ENCODE measurements at regions not wholly inside any gene's neighbourhood (a gene's known extent, or its start where the extent isn't known, plus 50 kb on each side); places are given as distances from the start of the nearest gene placed in this dataset.

DNA sequence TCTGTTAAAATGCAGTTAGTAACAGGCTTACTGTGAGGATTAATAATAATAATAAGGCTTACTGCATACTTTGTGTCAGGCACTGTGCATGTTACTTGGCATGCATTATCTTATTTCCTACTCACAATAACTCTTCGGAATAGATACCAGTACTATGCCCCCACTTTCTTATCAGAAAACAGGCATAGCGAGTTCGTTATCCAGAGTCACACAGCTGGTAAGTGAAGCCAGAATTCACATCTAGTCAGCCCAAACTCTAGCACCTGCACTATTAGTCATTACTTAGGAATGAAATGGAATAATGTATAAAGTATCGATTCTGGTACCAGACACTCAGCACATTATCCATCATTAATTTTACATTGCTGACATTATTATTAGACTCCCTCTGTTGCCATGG, 155.7 kb upstream of the BLID start:
- whole genome bisulfite sequencing, 2 donors: 77 to 90% methylated on average over 4 of the region's 4 CpGs
- Histone ChIP-seq H3K36me3 (no peaks in the 10 kb centered on the region), H3K27me3 (no peaks in the 10 kb centered on the region), H3K9me3 (no peaks in the 10 kb centered on the region), H3K4me3 (no peak overlapping the region), H3K27ac (no peak overlapping the region), H3K4me1 (peaks cover 0 to 4% (median 0%) of the 10 kb centered on the region in 3 donors)
- DNase-seq: no peak
- TF ChIP-seq, protein P1, sequence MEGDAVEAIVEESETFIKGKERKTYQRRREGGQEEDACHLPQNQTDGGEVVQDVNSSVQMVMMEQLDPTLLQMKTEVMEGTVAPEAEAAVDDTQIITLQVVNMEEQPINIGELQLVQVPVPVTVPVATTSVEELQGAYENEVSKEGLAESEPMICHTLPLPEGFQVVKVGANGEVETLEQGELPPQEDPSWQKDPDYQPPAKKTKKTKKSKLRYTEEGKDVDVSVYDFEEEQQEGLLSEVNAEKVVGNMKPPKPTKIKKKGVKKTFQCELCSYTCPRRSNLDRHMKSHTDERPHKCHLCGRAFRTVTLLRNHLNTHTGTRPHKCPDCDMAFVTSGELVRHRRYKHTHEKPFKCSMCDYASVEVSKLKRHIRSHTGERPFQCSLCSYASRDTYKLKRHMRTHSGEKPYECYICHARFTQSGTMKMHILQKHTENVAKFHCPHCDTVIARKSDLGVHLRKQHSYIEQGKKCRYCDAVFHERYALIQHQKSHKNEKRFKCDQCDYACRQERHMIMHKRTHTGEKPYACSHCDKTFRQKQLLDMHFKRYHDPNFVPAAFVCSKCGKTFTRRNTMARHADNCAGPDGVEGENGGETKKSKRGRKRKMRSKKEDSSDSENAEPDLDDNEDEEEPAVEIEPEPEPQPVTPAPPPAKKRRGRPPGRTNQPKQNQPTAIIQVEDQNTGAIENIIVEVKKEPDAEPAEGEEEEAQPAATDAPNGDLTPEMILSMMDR (IDR thresholded peaks at IDR 0.05): no peak
- TF ChIP-seq POLR2A (IDR thresholded peaks at IDR 0.05): no peak
- intact Hi-C loops (cut with DNase I): no loop called here

DNA sequence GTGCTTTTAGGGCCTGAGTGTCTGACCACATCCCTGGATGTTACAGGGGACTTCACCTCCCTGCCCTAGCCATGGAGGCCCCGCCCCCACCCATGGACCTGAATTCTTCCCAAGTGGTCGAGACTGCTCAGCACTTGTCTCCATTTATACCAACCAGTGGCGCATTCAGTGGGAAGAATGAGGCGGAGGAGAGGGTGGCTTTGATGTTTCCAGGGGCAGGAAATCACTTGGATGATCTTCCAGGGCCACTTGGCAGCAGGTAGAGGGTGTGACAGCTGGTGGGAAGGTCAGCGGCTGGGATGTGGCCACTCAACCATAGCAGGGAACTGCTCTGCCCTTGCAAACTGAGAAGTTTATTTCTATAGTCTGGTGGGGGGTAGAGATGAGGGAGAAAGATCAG, 155.1 kb upstream of the BLID start:
- no peak for DNase-seq
- H3K4me3 ChIP-seq: no peak overlapping the region
- H3K36me3 ChIP-seq: no peaks in the 10 kb centered on the region
- no peaks in the 10 kb centered on the region for H3K27me3 ChIP-seq
- peaks cover 0 to 4% (median 0%) of the 10 kb centered on the region in 3 donors for H3K4me1 ChIP-seq
- no peak overlapping the region for H3K27ac ChIP-seq
- intact Hi-C loops (cut with DNase I): no loop called here
- TF ChIP-seq POLR2A (IDR thresholded peaks at IDR 0.05): no peak
- TF ChIP-seq, protein P1 (IDR thresholded peaks at IDR 0.05): no peak
- WGBS, 2 donors: 67 to 80% methylated on average over 1 of the region's 5 CpGs
- no peaks in the 10 kb centered on the region for H3K9me3 ChIP-seq

DNA sequence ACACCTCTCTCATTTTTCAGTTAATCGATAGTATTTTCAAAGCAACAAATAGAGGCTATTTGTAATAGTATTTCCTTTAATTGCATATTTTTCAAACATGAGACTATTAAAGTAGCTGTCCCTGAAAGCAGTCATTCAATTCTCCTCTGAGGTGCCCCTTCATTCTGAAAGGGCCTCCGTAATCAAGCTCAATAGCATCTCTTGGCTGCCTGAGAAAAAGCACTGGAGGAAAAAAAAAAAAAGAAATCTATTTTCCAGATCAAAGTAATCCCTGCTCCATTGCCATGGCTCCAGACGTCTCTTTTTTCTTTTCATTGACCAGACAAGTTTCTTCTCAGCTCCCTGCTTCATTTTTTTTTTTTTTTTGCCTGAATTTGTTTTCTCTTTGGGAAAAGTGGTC, 154.5 kb upstream of the BLID start:
- DNase-seq: no peak
- Histone ChIP-seq H3K9me3 (no peaks in the 10 kb centered on the region), H3K4me3 (no peak overlapping the region), H3K36me3 (no peaks in the 10 kb centered on the region), H3K27ac (no peak overlapping the region), H3K27me3 (no peaks in the 10 kb centered on the region), H3K4me1 (peaks cover 0 to 4% (median 0%) of the 10 kb centered on the region in 3 donors)
- intact Hi-C loops (cut with DNase I): no loop called here
- WGBS, 2 donors: 69 to 72% methylated on average over 3 of the region's 3 CpGs
- no peak for TF ChIP-seq POLR2A (IDR thresholded peaks at IDR 0.05)
- TF ChIP-seq, protein P1 (IDR thresholded peaks at IDR 0.05): no peak

DNA sequence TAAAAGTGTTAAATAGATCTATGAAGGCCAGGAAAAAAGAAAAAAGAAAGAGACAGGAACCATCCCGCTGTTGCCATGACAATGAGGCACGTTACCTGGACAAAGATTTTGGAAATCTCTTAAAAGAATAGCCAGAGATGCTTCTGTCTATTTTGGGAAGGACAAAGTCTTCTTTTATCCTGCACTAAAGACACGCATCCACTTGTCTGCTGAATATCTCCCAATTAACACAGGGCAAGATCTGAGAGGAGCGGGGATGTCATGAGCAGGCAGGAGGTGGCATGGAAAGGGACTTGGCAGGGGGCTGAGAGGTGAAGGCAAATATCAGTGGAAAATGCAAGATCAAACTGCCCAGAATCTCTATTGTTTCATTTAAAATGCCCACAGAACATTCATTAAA, 153.8 kb upstream of the BLID start:
- intact Hi-C loops (cut with DNase I): no loop called here
- Histone ChIP-seq H3K36me3 (no peaks in the 10 kb centered on the region), H3K4me1 (peaks cover 0 to 4% (median 0%) of the 10 kb centered on the region in 3 donors), H3K9me3 (no peaks in the 10 kb centered on the region), H3K27ac (no peak overlapping the region), H3K27me3 (no peaks in the 10 kb centered on the region), H3K4me3 (no peak overlapping the region)
- 75 to 84% methylated on average over 4 of the region's 4 CpGs for WGBS, 2 donors
- no peak for DNase-seq
- no peak for TF ChIP-seq POLR2A (IDR thresholded peaks at IDR 0.05)
- TF ChIP-seq, protein P1 (IDR thresholded peaks at IDR 0.05): no peak

DNA sequence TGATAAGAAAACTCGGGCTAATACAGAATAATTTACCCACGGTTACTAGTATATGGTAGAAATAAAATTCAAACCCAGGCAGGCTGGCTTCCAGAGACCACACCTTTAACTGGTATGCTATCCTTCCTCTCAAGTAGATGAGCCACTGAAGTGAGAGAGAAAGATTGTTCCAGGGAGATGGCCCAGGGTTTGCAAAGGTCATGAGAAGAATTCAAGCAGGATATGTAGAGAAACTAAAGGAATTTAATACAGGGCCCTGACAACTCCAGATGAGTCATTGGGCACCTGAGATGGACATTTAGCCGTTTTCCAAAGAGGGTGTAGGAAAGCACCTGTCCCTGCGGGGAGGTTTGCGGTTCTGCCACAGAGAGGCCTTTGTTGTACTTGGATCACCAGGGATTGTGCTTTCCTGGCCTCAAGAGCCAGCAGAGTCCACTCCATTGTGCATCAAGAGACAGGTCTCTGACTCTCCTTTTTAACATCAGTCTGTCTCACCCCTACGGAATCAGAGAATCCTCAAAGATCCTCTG, 152.7 kb upstream of the BLID start:
- DNase-seq: no peak
- H3K27ac ChIP-seq: no peak overlapping the region
- no peaks in the 10 kb centered on the region for H3K36me3 ChIP-seq
- H3K9me3 ChIP-seq: no peaks in the 10 kb centered on the region
- peaks cover 0 to 4% (median 0%) of the 10 kb centered on the region in 3 donors for H3K4me1 ChIP-seq
- H3K4me3 ChIP-seq: no peak overlapping the region
- 77 to 82% methylated on average over 6 of the region's 6 CpGs for WGBS, 2 donors
- no peak for TF ChIP-seq POLR2A (IDR thresholded peaks at IDR 0.05)
- TF ChIP-seq, protein P1 (IDR thresholded peaks at IDR 0.05): no peak
- intact Hi-C loops (cut with DNase I): no loop called here
- no peaks in the 10 kb centered on the region for H3K27me3 ChIP-seq
